RWPE1 (cell line): ENCODE measurements at regions not wholly inside any gene's neighbourhood (a gene's known extent, or its start where the extent isn't known, plus 50 kb on each side); places are given as distances from the start of the nearest gene placed in this dataset.

Experiments
- CTCF ChIA-PET: fragments of 350-600 bp; sonication (Branson Sonifier 250); formaldehyde crosslinking; extraction: SDS; loops from one replicate; lab custom pipeline; 2021; lab: Yijun Ruan, JAX
- POLR2A ChIA-PET: fragments of 400-600 bp; formaldehyde crosslinking; extraction: SDS; loops from one replicate; lab custom pipeline; 2020; ENCODE audit warnings: antibody characterized with exemption; ENCODE audit not compliant: low non-redundant PET; lab: Yijun Ruan, JAX
- DNase-seq: peaks from one replicate; pipeline ENCODE4 v3.0.0; 2012; ENCODE audit warnings: low spot score
- H3K27ac ChIP-seq: fragments of 450-650 bp; 2 replicates; pipeline ENCODE4 v1.5.1; 2017
- CTCF ChIP-seq: fragments of 450-650 bp; conservative IDR thresholded peaks from 2 replicates; pipeline ENCODE4 v1.5.1; 2017; ENCODE audit warnings: low read depth, mild to moderate bottlenecking

GRCh38 chr1:38285807-38286530, 239.4 kb upstream of the POU3F1 start:
- POLR2A ChIA-PET, result no interaction called here
- no peak for TF ChIP-seq CTCF
- CTCF ChIA-PET, result no interaction called here
- no peak for DNase-seq
- H3K27ac ChIP-seq, result no peak overlapping the region

- TF ChIP-seq CTCF, result no peak
- ChIA-PET POLR2A (no interaction called here), CTCF (interaction anchor here (0.6 kb wide), 1 partner anchor 1027 kb away, joined by 4 read pairs; no protein-coding TSS in a partner anchor)
- DNase-seq, result no peak
- no peak overlapping the region for H3K27ac ChIP-seq
Observed at GRCh38 chr1:38284953-38285352, 238.4 kb upstream of the POU3F1 start.

GRCh38 chr1:38283696-38284470, 237.3 kb upstream of the POU3F1 start:
- DNase-seq, result no peak
- no peak overlapping the region for H3K27ac ChIP-seq
- no peak for TF ChIP-seq CTCF
- ChIA-PET CTCF (interaction anchor here (0.7 kb wide), 1 partner anchor 9 kb away, joined by 3 read pairs; no protein-coding TSS in a partner anchor), POLR2A (no interaction called here)

GRCh38 chr1:38279148-38279547, 232.6 kb upstream of the POU3F1 start:
- CTCF ChIA-PET, result no interaction called here
- no peak overlapping the region for H3K27ac ChIP-seq
- no peak for TF ChIP-seq CTCF
- POLR2A ChIA-PET, result no interaction called here
- DNase-seq, result no peak

GRCh38 chr1:38277646-38278045, 231.1 kb upstream of the POU3F1 start:
- no peak for DNase-seq
- ChIA-PET POLR2A (no interaction called here), CTCF (interaction anchor here (0.7 kb wide), 1 partner anchor 613 kb away, joined by 4 read pairs; no protein-coding TSS in a partner anchor)
- no peak for TF ChIP-seq CTCF
- H3K27ac ChIP-seq, result no peak overlapping the region

GRCh38 chr1:38275960-38276359, 229.4 kb upstream of the POU3F1 start:
- TF ChIP-seq CTCF, result no peak
- H3K27ac ChIP-seq, result no peak overlapping the region
- CTCF ChIA-PET, result no interaction called here
- POLR2A ChIA-PET, result no interaction called here
- no peak for DNase-seq
